Endothelial cell of umbilical vein (primary cell): ENCODE measurements at regions not wholly inside any gene's neighbourhood (a gene's known extent, or its start where the extent isn't known, plus 50 kb on each side); places are given as distances from the start of the nearest gene placed in this dataset.

Experiments
- BruUV-seq: library from RNA; stranded (reverse); fragments of 400-500 nt; replicated peaks from 2 replicates; lab custom pipeline; 2021; lab: Mats Ljungman, UMichigan
- CTCF ChIA-PET: fragments of 300-600, 350-600 bp; sonication (Branson Sonifier 250); formaldehyde crosslinking; loops from one replicate; lab custom pipeline; 2021; ENCODE audit warnings: antibody characterized with exemption, inconsistent platforms; lab: Charles Lee
- POLR2A ChIA-PET: fragments of 300-600, 350-600 bp; sonication (Branson Sonifier 250); formaldehyde crosslinking; loops from one replicate; lab custom pipeline; 2021; ENCODE audit warnings: antibody characterized with exemption, inconsistent platforms; lab: Charles Lee
- DNase-seq: peaks from one replicate; pipeline ENCODE4 v3.0.0-alpha.2; 2011; ENCODE audit warnings: low read depth, low spot score
- FAIRE-seq: peaks from 2 replicates; lab custom pipeline; 2011; peaks lifted over from hg19 to GRCh38; lab: Jason Lieb, UNC
- H2AFZ ChIP-seq: 2 replicates; pipeline ENCODE4 v1.6.0; 2012; ENCODE audit warnings: low read depth, low read length, control low read depth, inconsistent platforms
- H3K27ac ChIP-seq: 2 replicates; pipeline ENCODE4 v1.5.1; 2011; ENCODE audit warnings: low read depth, mild to moderate bottlenecking, control low read depth, low read length, moderate library complexity; ENCODE audit not compliant: insufficient read depth
- H3K27me3 ChIP-seq, 2 experiments: 2 replicates each; pipeline versions ENCODE4 v1.6.0 to v1.6.1; 2011; ENCODE audit warnings: low read length in 2 of 2, mixed read lengths in 1 of 2; ENCODE audit not compliant: control insufficient read depth in 2 of 2, insufficient read depth in 2 of 2
- H3K36me3 ChIP-seq, 2 experiments: 2 replicates in 1 of 2; 3 replicates in 1 of 2; pipeline ENCODE4 v1.5.1; 2011; ENCODE audit warnings: low read length in 2 of 2, mild to moderate bottlenecking in 1 of 2, moderate library complexity in 1 of 2; ENCODE audit not compliant: control insufficient read depth in 2 of 2, insufficient read depth in 2 of 2; ENCODE audit errors: extremely low read depth in 1 of 2
- H3K4me1 ChIP-seq: 3 replicates; pipeline ENCODE4 v1.5.1; 2011; ENCODE audit warnings: mild to moderate bottlenecking, low read length; ENCODE audit not compliant: control insufficient read depth, insufficient read depth; ENCODE audit errors: extremely low read depth
- H3K4me2 ChIP-seq: 2 replicates; pipeline ENCODE4 v1.6.1; 2011; ENCODE audit warnings: low read length, control low read depth, mixed read lengths; ENCODE audit not compliant: insufficient read depth
- H3K4me3 ChIP-seq, 3 experiments: fragments of 200-600 bp in 1 of 3; sonication (generic), shearing (Covaris generic) in 1 of 3; replicated peaks in 1 of 3; 2 replicates each; pipeline ENCODE4 v1.5.1; 2011 to 2016; ENCODE audit warnings: control low read depth in 3 of 3, low read length in 3 of 3, mild to moderate bottlenecking in 2 of 3, inconsistent platforms in 1 of 3, low read depth in 1 of 3, moderate library complexity in 1 of 3; ENCODE audit not compliant: insufficient read depth in 1 of 3
- H3K79me2 ChIP-seq: 2 replicates; pipeline ENCODE4 v1.6.0; 2012; ENCODE audit warnings: low read length, inconsistent platforms; ENCODE audit not compliant: control insufficient read depth, insufficient read depth
- H3K9ac ChIP-seq: replicated peaks from 2 replicates; pipeline ENCODE3; 2011; ENCODE audit warnings: low read length, control low read depth; ENCODE audit not compliant: insufficient read depth; ENCODE audit errors: extremely low read depth
- H3K9me1 ChIP-seq: replicated peaks from 3 replicates; pipeline ENCODE4 v1.6.0; 2011; ENCODE audit warnings: mild to moderate bottlenecking, low read length; ENCODE audit not compliant: control insufficient read depth, insufficient read depth; ENCODE audit errors: extremely low read depth
- H3K9me3 ChIP-seq: replicated peaks from 2 replicates; pipeline ENCODE4 v1.5.1; 2012; ENCODE audit warnings: low read length, inconsistent platforms; ENCODE audit not compliant: control insufficient read depth, insufficient read depth
- H4K20me1 ChIP-seq: replicated peaks from 2 replicates; pipeline ENCODE3; 2011; ENCODE audit warnings: mild to moderate bottlenecking, low read length; ENCODE audit not compliant: control insufficient read depth, insufficient read depth; ENCODE audit errors: extremely low read depth
- CTCF ChIP-seq, 2 donors: IDR thresholded peaks; 1 replicate in 1 of 2; 2 replicates in 1 of 2; pipeline ENCODE4 v1.5.1; 2011; ENCODE audit warnings: low read length in 2 of 2, mild to moderate bottlenecking in 2 of 2, moderate library complexity in 2 of 2, control low read depth in 1 of 2, inconsistent platforms in 1 of 2, low read depth in 1 of 2; ENCODE audit not compliant: insufficient read depth in 1 of 2; ENCODE audit errors: extremely low read depth in 1 of 2
- EZH2 ChIP-seq: IDR thresholded peaks from 2 replicates; pipeline ENCODE4 v1.6.1; 2012; ENCODE audit warnings: borderline replicate concordance, low read depth, mild to moderate bottlenecking, moderate library complexity, low read length, inconsistent platforms; ENCODE audit not compliant: severe bottlenecking
- GATA2 ChIP-seq: IDR thresholded peaks from 2 replicates; pipeline ENCODE4 v1.7.0; 2011; ENCODE audit warnings: low read depth, mild to moderate bottlenecking, moderate library complexity, mixed read lengths, low read length; ENCODE audit not compliant: insufficient read length, insufficient read depth
- JUN ChIP-seq: IDR thresholded peaks from 2 replicates; pipeline ENCODE4 v1.6.1; 2011; ENCODE audit warnings: borderline replicate concordance, low read depth; ENCODE audit not compliant: insufficient read length, insufficient read depth
- MAX ChIP-seq: IDR thresholded peaks from 2 replicates; pipeline ENCODE4 v1.6.1; 2011; ENCODE audit not compliant: insufficient read depth, insufficient read length
- MYC ChIP-seq: IDR thresholded peaks from one replicate; pipeline ENCODE4 v1.6.1; 2011; ENCODE audit warnings: mild to moderate bottlenecking, low read depth, low read length
- POLR2A ChIP-seq: IDR thresholded peaks from 2 replicates; pipeline ENCODE4 v1.6.1; 2012; ENCODE audit warnings: low read depth, mild to moderate bottlenecking, control low read depth, low read length
- dilution Hi-C: fragments of 300-500 bp; cut with MboI; formaldehyde crosslinking; loops from one replicate; pipeline ENCODE4 v1.15.0; 2019; ENCODE audit warnings: low sequenced_read_pairs; ENCODE audit not compliant: extremely low pct_ligation_motif_present
- intact Hi-C: fragments of 100-400 bp; cut with micrococcal nuclease; formaldehyde crosslinking; loops from one replicate; pipeline ENCODE4 v1.10.0; 2022

DNA sequence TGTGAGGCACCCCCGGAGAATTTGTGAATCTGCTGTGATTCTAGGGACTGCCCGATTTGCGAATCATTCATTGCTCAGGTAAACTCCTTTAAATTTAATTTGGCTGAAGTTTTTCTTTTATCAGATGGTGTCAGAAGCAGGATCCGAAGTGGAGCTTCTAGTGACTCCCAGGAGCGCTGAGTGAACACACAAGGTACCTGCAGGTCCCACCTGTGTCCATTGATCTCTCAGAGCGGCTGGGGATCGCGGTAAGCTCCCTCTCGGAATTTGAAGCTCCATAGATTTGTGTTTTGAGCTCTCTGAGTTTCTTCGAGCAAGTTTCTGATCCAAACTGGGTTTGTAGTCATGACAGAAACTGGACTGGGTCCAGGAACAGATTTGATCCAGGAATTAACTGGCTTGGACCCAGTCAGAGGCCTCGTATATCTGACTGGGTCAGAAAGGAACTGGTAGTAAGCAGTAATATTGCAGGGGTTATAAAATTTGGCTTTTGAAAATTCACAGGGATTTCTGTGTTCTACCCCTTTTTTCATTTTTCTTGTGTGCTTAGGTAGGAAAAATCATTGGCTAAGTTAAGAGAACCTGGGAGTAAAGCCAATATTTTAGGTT, 56.2 kb upstream of the EDEM3 start:
- FAIRE-seq: no peak
- Histone ChIP-seq H3K27me3 (no peaks in the 10 kb centered on the region), H3K36me3 (no peaks in the 10 kb centered on the region), H3K79me2 (no peaks in the 10 kb centered on the region), H3K27ac (no peak overlapping the region), H3K4me2 (no peak overlapping the region), H3K9me1 (no peaks in the 10 kb centered on the region), H3K9ac (no peak overlapping the region), H4K20me1 (no peaks in the 10 kb centered on the region), H3K4me3 (no peak overlapping the region), H3K9me3 (peaks cover 1% of the 10 kb centered on the region), H3K4me1 (no peaks in the 10 kb centered on the region), H2AFZ (no peak overlapping the region)
- dilution Hi-C loops (no loop called here), intact Hi-C loops (no loop called here)
- DNase-seq: no peak
- TF ChIP-seq JUN (no peak), MAX (no peak), GATA2 (no peak), CTCF (IDR thresholded peaks at IDR 0.05; ENCODE audit: extremely low read depth in 1 of 2, insufficient read depth in 1 of 2, low read depth in 1 of 2, low read length in 2 of 2) (no peak), MYC (no peak), POLR2A (no peak), EZH2 (no peak)
- POLR2A ChIA-PET: no interaction called here
- BruUV-seq: no TSS peak
- CTCF ChIA-PET: interaction anchor here (0.6 kb wide), 1 partner anchor 124 kb away, joined by 3 read pairs; no protein-coding TSS in a partner anchor
